ENCODE measurements at regions not wholly inside any gene's neighbourhood (a gene's known extent, or its start where the extent isn't known, plus 50 kb on each side); places are given as distances from the start of the nearest gene placed in this dataset.

- WGBS, 2 donors: 5 to 18% methylated on average over 1 of the region's 1 CpG
- no peaks in the 10 kb centered on the region for H3K36me3 ChIP-seq (ENCODE audit: control insufficient read depth in 1 of 2, insufficient read depth in 2 of 2, low read length in 1 of 2)
- no peak overlapping the region for H3K4me3 ChIP-seq (ENCODE audit: low read length in 2 of 2)
- intact Hi-C loops (cut with DNase I): no loop called here
- H3K9me3 ChIP-seq (ENCODE audit: control insufficient read depth, low read length): no peaks in the 10 kb centered on the region
- no peak for ATAC-seq (ENCODE audit: low FRiP score)
- DNase-seq: no peak
- peaks cover 0 to 4% of the 10 kb centered on the region in 2 donors for H3K4me1 ChIP-seq (ENCODE audit: control insufficient read depth in 1 of 2, insufficient read depth in 2 of 2, low read length in 2 of 2)
- no peak overlapping the region for H3K27ac ChIP-seq (ENCODE audit: low read depth in 1 of 2, low read length in 2 of 2)
- no peaks in the 10 kb centered on the region for H3K27me3 ChIP-seq (ENCODE audit: control insufficient read depth in 1 of 2, insufficient read depth in 2 of 2, low read length in 1 of 2)
Measured at GRCh38 chr9:25936031-25936430, 257.8 kb upstream of the TUSC1 start.

GRCh38 chr9:25935188-25935587 lies 256.9 kb upstream of the TUSC1 start:
- Histone ChIP-seq H3K27ac (ENCODE audit: low read depth in 1 of 2, low read length in 2 of 2) (no peak overlapping the region), H3K4me3 (ENCODE audit: low read length in 2 of 2) (no peak overlapping the region), H3K36me3 (ENCODE audit: control insufficient read depth in 1 of 2, insufficient read depth in 2 of 2, low read length in 1 of 2) (no peaks in the 10 kb centered on the region), H3K4me1 (ENCODE audit: control insufficient read depth in 1 of 2, insufficient read depth in 2 of 2, low read length in 2 of 2) (peaks cover 0 to 4% of the 10 kb centered on the region in 2 donors), H3K9me3 (ENCODE audit: control insufficient read depth, low read length) (no peaks in the 10 kb centered on the region), H3K27me3 (ENCODE audit: control insufficient read depth in 1 of 2, insufficient read depth in 2 of 2, low read length in 1 of 2) (no peaks in the 10 kb centered on the region)
- WGBS, 2 donors: 16 to 34% methylated on average over 2 of the region's 2 CpGs
- intact Hi-C loops (cut with DNase I): no loop called here
- DNase-seq (no peak), ATAC-seq (ENCODE audit: low FRiP score) (no peak)

GRCh38 chr9:25918761-25919160 lies 240.5 kb upstream of the TUSC1 start:
- Histone ChIP-seq H3K27me3 (ENCODE audit: control insufficient read depth in 1 of 2, insufficient read depth in 2 of 2, low read length in 1 of 2) (no peaks in the 10 kb centered on the region), H3K4me1 (ENCODE audit: control insufficient read depth in 1 of 2, insufficient read depth in 2 of 2, low read length in 2 of 2) (no peaks in the 10 kb centered on the region), H3K9me3 (ENCODE audit: control insufficient read depth, low read length) (no peaks in the 10 kb centered on the region), H3K27ac (ENCODE audit: low read depth in 1 of 2, low read length in 2 of 2) (no peak overlapping the region), H3K36me3 (ENCODE audit: control insufficient read depth in 1 of 2, insufficient read depth in 2 of 2, low read length in 1 of 2) (no peaks in the 10 kb centered on the region), H3K4me3 (ENCODE audit: low read length in 2 of 2) (no peak overlapping the region)
- intact Hi-C loops (cut with DNase I): no loop called here
- DNase-seq (no peak), ATAC-seq (ENCODE audit: low FRiP score) (no peak)
- WGBS, 2 donors: 56 to 57% methylated on average over 2 of the region's 2 CpGs

GRCh38 chr9:25917731-25918362 lies 239.6 kb upstream of the TUSC1 start:
- DNase-seq (no peak), ATAC-seq (ENCODE audit: low FRiP score) (no peak)
- H3K4me1 ChIP-seq (ENCODE audit: control insufficient read depth in 1 of 2, insufficient read depth in 2 of 2, low read length in 2 of 2): no peaks in the 10 kb centered on the region
- no peak overlapping the region for H3K4me3 ChIP-seq (ENCODE audit: low read length in 2 of 2)
- no peaks in the 10 kb centered on the region for H3K9me3 ChIP-seq (ENCODE audit: control insufficient read depth, low read length)
- no peaks in the 10 kb centered on the region for H3K27me3 ChIP-seq (ENCODE audit: control insufficient read depth in 1 of 2, insufficient read depth in 2 of 2, low read length in 1 of 2)
- intact Hi-C loops (cut with DNase I): no loop called here
- no peaks in the 10 kb centered on the region for H3K36me3 ChIP-seq (ENCODE audit: control insufficient read depth in 1 of 2, insufficient read depth in 2 of 2, low read length in 1 of 2)
- H3K27ac ChIP-seq (ENCODE audit: low read depth in 1 of 2, low read length in 2 of 2): no peak overlapping the region

GRCh38 chr9:25913806-25914205 lies 235.6 kb upstream of the TUSC1 start:
- DNase-seq: no peak
- intact Hi-C loops (cut with DNase I): no loop called here
- Histone ChIP-seq H3K4me3 (ENCODE audit: low read length in 2 of 2) (no peak overlapping the region), H3K9me3 (ENCODE audit: control insufficient read depth, low read length) (no peaks in the 10 kb centered on the region), H3K27ac (ENCODE audit: low read depth in 1 of 2, low read length in 2 of 2) (no peak overlapping the region), H3K4me1 (ENCODE audit: control insufficient read depth in 1 of 2, insufficient read depth in 2 of 2, low read length in 2 of 2) (no peaks in the 10 kb centered on the region), H3K27me3 (ENCODE audit: control insufficient read depth in 1 of 2, insufficient read depth in 2 of 2, low read length in 1 of 2) (no peaks in the 10 kb centered on the region), H3K36me3 (ENCODE audit: control insufficient read depth in 1 of 2, insufficient read depth in 2 of 2, low read length in 1 of 2) (no peaks in the 10 kb centered on the region)
- no peak for ATAC-seq (ENCODE audit: low FRiP score)
- 67 to 74% methylated on average over 4 of the region's 4 CpGs for WGBS, 2 donors

- 35 to 56% methylated on average over 1 of the region's 1 CpG for WGBS, 2 donors
- Histone ChIP-seq H3K27ac (ENCODE audit: low read depth in 1 of 2, low read length in 2 of 2) (no peak overlapping the region), H3K4me1 (ENCODE audit: control insufficient read depth in 1 of 2, insufficient read depth in 2 of 2, low read length in 2 of 2) (no peaks in the 10 kb centered on the region), H3K27me3 (ENCODE audit: control insufficient read depth in 1 of 2, insufficient read depth in 2 of 2, low read length in 1 of 2) (no peaks in the 10 kb centered on the region), H3K4me3 (ENCODE audit: low read length in 2 of 2) (no peak overlapping the region), H3K9me3 (ENCODE audit: control insufficient read depth, low read length) (peaks cover 1% of the 10 kb centered on the region), H3K36me3 (ENCODE audit: control insufficient read depth in 1 of 2, insufficient read depth in 2 of 2, low read length in 1 of 2) (no peaks in the 10 kb centered on the region)
- intact Hi-C loops (cut with DNase I): no loop called here
- ATAC-seq (ENCODE audit: low FRiP score) (no peak), DNase-seq (no peak)
Measured at GRCh38 chr9:25904701-25905100, 226.5 kb upstream of the TUSC1 start.

- H3K27ac ChIP-seq (ENCODE audit: low read depth in 1 of 2, low read length in 2 of 2): no peak overlapping the region
- H3K36me3 ChIP-seq (ENCODE audit: control insufficient read depth in 1 of 2, insufficient read depth in 2 of 2, low read length in 1 of 2): no peaks in the 10 kb centered on the region
- no peaks in the 10 kb centered on the region for H3K27me3 ChIP-seq (ENCODE audit: control insufficient read depth in 1 of 2, insufficient read depth in 2 of 2, low read length in 1 of 2)
- ATAC-seq (ENCODE audit: low FRiP score): no peak
- WGBS, 2 donors: 74 to 81% methylated on average over 3 of the region's 3 CpGs
- H3K4me1 ChIP-seq (ENCODE audit: control insufficient read depth in 1 of 2, insufficient read depth in 2 of 2, low read length in 2 of 2): no peaks in the 10 kb centered on the region
- no peak for DNase-seq
- H3K9me3 ChIP-seq (ENCODE audit: control insufficient read depth, low read length): peaks cover 3% of the 10 kb centered on the region
- intact Hi-C loops (cut with DNase I): no loop called here
- no peak overlapping the region for H3K4me3 ChIP-seq (ENCODE audit: low read length in 2 of 2)
Measured at GRCh38 chr9:25891527-25891926, 213.3 kb upstream of the TUSC1 start.

GRCh38 chr9:25889661-25890060 lies 211.4 kb upstream of the TUSC1 start:
- intact Hi-C loops (cut with DNase I): no loop called here
- H3K9me3 ChIP-seq (ENCODE audit: control insufficient read depth, low read length): peaks cover 3% of the 10 kb centered on the region
- H3K4me1 ChIP-seq (ENCODE audit: control insufficient read depth in 1 of 2, insufficient read depth in 2 of 2, low read length in 2 of 2): no peaks in the 10 kb centered on the region
- H3K27me3 ChIP-seq (ENCODE audit: control insufficient read depth in 1 of 2, insufficient read depth in 2 of 2, low read length in 1 of 2): no peaks in the 10 kb centered on the region
- DNase-seq: no peak
- 11 to 27% methylated on average over 1 of the region's 1 CpG for WGBS, 2 donors
- ATAC-seq (ENCODE audit: low FRiP score): no peak
- no peak overlapping the region for H3K27ac ChIP-seq (ENCODE audit: low read depth in 1 of 2, low read length in 2 of 2)
- no peaks in the 10 kb centered on the region for H3K36me3 ChIP-seq (ENCODE audit: control insufficient read depth in 1 of 2, insufficient read depth in 2 of 2, low read length in 1 of 2)
- no peak overlapping the region for H3K4me3 ChIP-seq (ENCODE audit: low read length in 2 of 2)

GRCh38 chr9:25876248-25876647 lies 198.0 kb upstream of the TUSC1 start:
- H3K9me3 ChIP-seq (ENCODE audit: control insufficient read depth, low read length): peaks cover 1% of the 10 kb centered on the region
- 93 to 94% methylated on average over 1 of the region's 1 CpG for WGBS, 2 donors
- DNase-seq: no peak
- H3K4me3 ChIP-seq (ENCODE audit: low read length in 2 of 2): no peak overlapping the region
- no peak overlapping the region for H3K27ac ChIP-seq (ENCODE audit: low read depth in 1 of 2, low read length in 2 of 2)
- H3K27me3 ChIP-seq (ENCODE audit: control insufficient read depth in 1 of 2, insufficient read depth in 2 of 2, low read length in 1 of 2): no peaks in the 10 kb centered on the region
- no peaks in the 10 kb centered on the region for H3K4me1 ChIP-seq (ENCODE audit: control insufficient read depth in 1 of 2, insufficient read depth in 2 of 2, low read length in 2 of 2)
- intact Hi-C loops (cut with DNase I): no loop called here
- no peaks in the 10 kb centered on the region for H3K36me3 ChIP-seq (ENCODE audit: control insufficient read depth in 1 of 2, insufficient read depth in 2 of 2, low read length in 1 of 2)
- no peak for ATAC-seq (ENCODE audit: low FRiP score)

Data from aorta (tissue), 5 donors.